HPDE6-E6E7 (cell line): ENCODE measurements at regions not wholly inside any gene's neighbourhood (a gene's known extent, or its start where the extent isn't known, plus 50 kb on each side); places are given as distances from the start of the nearest gene placed in this dataset.
"Not testable (repeated sequence)": the region's sequence is repeated elsewhere in the genome, so short reads cannot be mapped to it uniquely, and the experiment has no call there.

Experiments used
- DNase-seq: peaks from one replicate; pipeline ENCODE4 v3.0.0; 2011; ENCODE audit warnings: missing footprints; ENCODE audit errors: extremely low spot score

- no peak for DNase-seq
These were observed 58.9 kb downstream of the OR5AK2 start for GRCh38 chr11:57047610-57048009.

- no peak for DNase-seq
These were observed 61.0 kb downstream of the OR5AK2 start for GRCh38 chr11:57049749-57050148.

GRCh38 chr11:57054817-57055216 is 66.1 kb downstream of the OR5AK2 start:
- DNase-seq: no peak

GRCh38 chr11:57055744-57056143 is 67.0 kb downstream of the OR5AK2 start:
- DNase-seq: no peak

- no peak for DNase-seq
These were observed 68.0 kb downstream of the OR5AK2 start for GRCh38 chr11:57056735-57057134.

- DNase-seq: no peak
These were observed 68.8 kb downstream of the OR5AK2 start for GRCh38 chr11:57057561-57057960.

- DNase-seq: not testable (repeated sequence)
These were observed 74.2 kb downstream of the OR5AK2 start for GRCh38 chr11:57062957-57063356.

- no peak for DNase-seq
These were observed 81.2 kb downstream of the OR5AK2 start for GRCh38 chr11:57069942-57070341.

- no peak for DNase-seq
These were observed 83.1 kb downstream of the OR5AK2 start for GRCh38 chr11:57071829-57072228.

GRCh38 chr11:57072640-57073039 is 83.9 kb downstream of the OR5AK2 start:
- peak; percentile 88 for DNase-seq

- no peak for DNase-seq
These were observed 84.4 kb downstream of the OR5AK2 start for GRCh38 chr11:57073128-57073527.

- no peak for DNase-seq
These were observed 92.6 kb downstream of the OR5AK2 start for GRCh38 chr11:57081356-57081755.

- no peak for DNase-seq
These were observed 93.4 kb downstream of the OR5AK2 start for GRCh38 chr11:57082125-57082524.

- no peak for DNase-seq
These were observed 95.1 kb downstream of the OR5AK2 start for GRCh38 chr11:57083641-57084385.

GRCh38 chr11:57085611-57086010 is 96.1 kb upstream of the LRRC55 start:
- DNase-seq: no peak

GRCh38 chr11:57087991-57088390 is 93.8 kb upstream of the LRRC55 start:
- DNase-seq: no peak

- DNase-seq: no peak
These were observed 89.6 kb upstream of the LRRC55 start for GRCh38 chr11:57092028-57092698.

- DNase-seq: no peak
These were observed 87.4 kb upstream of the LRRC55 start for GRCh38 chr11:57094181-57094935.

- no peak for DNase-seq
These were observed 86.3 kb upstream of the LRRC55 start for GRCh38 chr11:57095417-57095816.

GRCh38 chr11:57095896-57096295 is 85.9 kb upstream of the LRRC55 start:
- no peak for DNase-seq

- no peak for DNase-seq
These were observed 84.6 kb upstream of the LRRC55 start for GRCh38 chr11:57097149-57097548.

GRCh38 chr11:57098191-57098590 is 83.6 kb upstream of the LRRC55 start:
- no peak for DNase-seq
